B cell (primary cell): ENCODE measurements at regions not wholly inside any gene's neighbourhood (a gene's known extent, or its start where the extent isn't known, plus 50 kb on each side); places are given as distances from the start of the nearest gene placed in this dataset.

Source experiments
- ATAC-seq: fragments of 200-7000 bp; cut with Tn5 transposase; one replicate; pipeline ENCODE4 v1.10.0; 2021; ENCODE audit warnings: low read depth, mild to moderate bottlenecking, moderate number of reproducible peaks, moderate library complexity
- CTCF ChIA-PET: fragments of 350-600 bp; sonication (Branson Sonifier 250); formaldehyde crosslinking; loops from one replicate; lab custom pipeline; 2021; ENCODE audit warnings: antibody characterized with exemption, inconsistent platforms; lab: Charles Lee
- POLR2A ChIA-PET: fragments of 350-600 bp; sonication (Branson Sonifier 250); formaldehyde crosslinking; loops from one replicate; lab custom pipeline; 2021; ENCODE audit warnings: antibody characterized with exemption; lab: Charles Lee
- DNase-seq: peaks from one replicate; pipeline ENCODE4 v3.0.0; 2013
- H2AFZ ChIP-seq: 2 replicates; pipeline ENCODE4 v1.6.1; 2012; ENCODE audit warnings: mild to moderate bottlenecking, low read depth, low read length; ENCODE audit not compliant: insufficient read depth, poor library complexity, severe bottlenecking
- H3K27ac ChIP-seq, 2 donors: 1 replicate in 1 of 2; 2 replicates in 1 of 2; pipeline ENCODE4 v1.5.1; 2012 to 2013; ENCODE audit warnings: low read length in 2 of 2, mild to moderate bottlenecking in 2 of 2, moderate library complexity in 1 of 2
- H3K27me3 ChIP-seq, 4 experiments: fragments of 200-600 bp in 1 of 4; sonication (generic) in 1 of 4; replicated peaks in 1 of 4; 1 replicate in 2 of 4; 2 replicates in 2 of 4; pipeline versions ENCODE4 v1.6.1 to v1.7.0; 2013 to 2016; ENCODE audit warnings: low read length in 3 of 4, mild to moderate bottlenecking in 2 of 4, mixed read lengths in 1 of 4, moderate library complexity in 1 of 4; ENCODE audit not compliant: insufficient read depth in 4 of 4, control insufficient read depth in 3 of 4; ENCODE audit errors: control extremely low read depth in 1 of 4
- H3K36me3 ChIP-seq, 2 experiments: replicated peaks in 1 of 2; 1 replicate in 1 of 2; 2 replicates in 1 of 2; pipeline versions ENCODE4 v1.6.1 to v1.7.1; 2013; ENCODE audit warnings: low read length in 1 of 2; ENCODE audit not compliant: insufficient read depth in 2 of 2, control insufficient read depth in 1 of 2; ENCODE audit errors: control extremely low read depth in 1 of 2, extremely low read depth in 1 of 2
- H3K4me1 ChIP-seq, 2 donors: fragments of 200-600 bp in 1 of 2; sonication (generic) in 1 of 2; 1 replicate in 1 of 2; 2 replicates in 1 of 2; pipeline versions ENCODE4 v1.5.1 to v1.6.1; 2013 to 2017; ENCODE audit warnings: low read length in 2 of 2; ENCODE audit not compliant: control insufficient read depth in 2 of 2, insufficient read depth in 2 of 2
- H3K4me2 ChIP-seq: replicated peaks from 2 replicates; pipeline ENCODE3; 2012; ENCODE audit warnings: mild to moderate bottlenecking, low read depth, low read length; ENCODE audit not compliant: poor library complexity, severe bottlenecking
- H3K4me3 ChIP-seq, 5 experiments: fragments of 200-600 bp in 1 of 5; sonication (generic) in 1 of 5; 1 replicate in 3 of 5; 2 replicates in 2 of 5; pipeline versions ENCODE4 v1.5.1 to v1.7.0; 2011 to 2016; ENCODE audit warnings: low read length in 4 of 5, mild to moderate bottlenecking in 4 of 5, low read depth in 2 of 5, control low read depth in 1 of 5, moderate library complexity in 1 of 5; ENCODE audit not compliant: insufficient read depth in 1 of 5; ENCODE audit errors: control extremely low read depth in 1 of 5, extremely low read depth in 1 of 5
- H3K79me2 ChIP-seq: fragments of 200-600 bp; sonication (generic); one replicate; pipeline ENCODE4 v1.6.0; 2016; ENCODE audit warnings: low read length; ENCODE audit not compliant: control insufficient read depth, insufficient read depth
- H3K9ac ChIP-seq: fragments of 200-600 bp; sonication (generic); 2 replicates; pipeline ENCODE4 v1.6.1; 2017; ENCODE audit warnings: mild to moderate bottlenecking, low read length, moderate library complexity
- H3K9me3 ChIP-seq, 3 donors: one replicate each; pipeline versions ENCODE4 v1.6.1 to v1.7.1; 2013; ENCODE audit warnings: low read length in 2 of 3; ENCODE audit not compliant: control insufficient read depth in 2 of 3, insufficient read depth in 1 of 3; ENCODE audit errors: control extremely low read depth in 1 of 3
- H4K20me1 ChIP-seq: 2 replicates; pipeline ENCODE4 v1.6.0; 2012; ENCODE audit warnings: mild to moderate bottlenecking, low read length; ENCODE audit not compliant: insufficient read depth, control insufficient read depth, poor library complexity, severe bottlenecking
- H3K27ac Mint-ChIP-seq: one replicate; pipeline ENCODE4 v1.8.0; 2021; ENCODE audit warnings: mixed read lengths
- H3K27me3 Mint-ChIP-seq: one replicate; pipeline ENCODE4 v1.8.0; 2021; ENCODE audit warnings: mixed read lengths
- H3K4me1 Mint-ChIP-seq: one replicate; pipeline ENCODE4 v1.8.0; 2021; ENCODE audit warnings: mixed read lengths
- H3K4me3 Mint-ChIP-seq: one replicate; pipeline ENCODE4 v1.8.0; 2021; ENCODE audit warnings: mixed read lengths
- H3K9me3 Mint-ChIP-seq: one replicate; pipeline ENCODE4 v1.8.0; 2022; ENCODE audit warnings: mixed read lengths; ENCODE audit not compliant: insufficient read depth
- EZH2 ChIP-seq: IDR thresholded peaks from 2 replicates; pipeline ENCODE4 v1.6.1; 2012; ENCODE audit warnings: borderline replicate concordance, low read depth, mild to moderate bottlenecking, moderate library complexity, low read length; ENCODE audit not compliant: insufficient read depth, poor library complexity, severe bottlenecking
- WGBS: methylation state at CpG from one replicate; pipeline ENCODE4 v1.1.5; 2013; ENCODE audit warnings: missing lambda C conversion rate; ENCODE audit not compliant: insufficient coverage; 5-methylcytosine and 5-hydroxymethylcytosine counted together
- intact Hi-C: fragments of 100-400 bp; cut with micrococcal nuclease; formaldehyde crosslinking; loops from one replicate; pipeline ENCODE4 v1.10.0; 2022
- TF ChIP-seq, protein P1 (sequence below): fragments of 200-600 bp; IDR thresholded peaks from one replicate; pipeline ENCODE4 v1.8.0; 2022; ENCODE audit warnings: antibody characterized with exemption, mild to moderate bottlenecking

DNA sequence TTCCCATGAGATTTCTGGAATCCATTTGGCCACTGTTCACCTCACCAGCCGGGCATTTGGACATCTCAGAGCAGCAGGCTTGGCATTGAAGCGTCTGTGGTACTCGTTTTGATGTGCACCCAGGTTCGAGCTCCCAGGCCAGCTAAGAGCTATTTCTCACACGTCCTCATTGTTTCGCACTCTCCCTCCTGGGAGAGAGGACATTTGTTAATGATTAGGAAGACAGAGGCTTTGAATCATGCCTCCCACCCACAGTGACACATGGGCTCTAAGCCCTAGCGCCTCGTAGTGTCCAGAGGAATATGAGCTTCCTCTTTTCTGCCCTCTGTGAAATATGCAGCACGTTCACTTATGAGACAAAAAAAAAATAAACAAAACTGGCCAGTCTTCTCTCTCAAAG lies 361.8 kb downstream of the RND3 start:
- Histone ChIP-seq H3K9me3 (peaks cover 0 to 4% (median 0%) of the 10 kb centered on the region in 3 donors), H3K9ac (no peak overlapping the region), H3K27ac (no peak overlapping the region), H3K79me2 (no peaks in the 10 kb centered on the region), H3K4me2 (no peak overlapping the region), H3K36me3 (no peaks in the 10 kb centered on the region), H3K4me1 (no peaks in the 10 kb centered on the region), H3K4me3 (no peak overlapping the region), H4K20me1 (no peaks in the 10 kb centered on the region), H3K27me3 (no peaks in the 10 kb centered on the region), H2AFZ (no peak overlapping the region)
- no peaks in the 10 kb centered on the region for H3K4me1 Mint-ChIP-seq
- DNase-seq (no peak), ATAC-seq (no peak)
- intact Hi-C loops: no loop called here
- ChIA-PET CTCF (no interaction called here), POLR2A (no interaction called here)
- no peaks in the 10 kb centered on the region for H3K27me3 Mint-ChIP-seq
- no peaks in the 10 kb centered on the region for H3K9me3 Mint-ChIP-seq
- no peak overlapping the region for H3K4me3 Mint-ChIP-seq
- WGBS: 54% methylated on average over 7 of the region's 9 CpGs
- TF ChIP-seq, protein P1, sequence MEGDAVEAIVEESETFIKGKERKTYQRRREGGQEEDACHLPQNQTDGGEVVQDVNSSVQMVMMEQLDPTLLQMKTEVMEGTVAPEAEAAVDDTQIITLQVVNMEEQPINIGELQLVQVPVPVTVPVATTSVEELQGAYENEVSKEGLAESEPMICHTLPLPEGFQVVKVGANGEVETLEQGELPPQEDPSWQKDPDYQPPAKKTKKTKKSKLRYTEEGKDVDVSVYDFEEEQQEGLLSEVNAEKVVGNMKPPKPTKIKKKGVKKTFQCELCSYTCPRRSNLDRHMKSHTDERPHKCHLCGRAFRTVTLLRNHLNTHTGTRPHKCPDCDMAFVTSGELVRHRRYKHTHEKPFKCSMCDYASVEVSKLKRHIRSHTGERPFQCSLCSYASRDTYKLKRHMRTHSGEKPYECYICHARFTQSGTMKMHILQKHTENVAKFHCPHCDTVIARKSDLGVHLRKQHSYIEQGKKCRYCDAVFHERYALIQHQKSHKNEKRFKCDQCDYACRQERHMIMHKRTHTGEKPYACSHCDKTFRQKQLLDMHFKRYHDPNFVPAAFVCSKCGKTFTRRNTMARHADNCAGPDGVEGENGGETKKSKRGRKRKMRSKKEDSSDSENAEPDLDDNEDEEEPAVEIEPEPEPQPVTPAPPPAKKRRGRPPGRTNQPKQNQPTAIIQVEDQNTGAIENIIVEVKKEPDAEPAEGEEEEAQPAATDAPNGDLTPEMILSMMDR: no peak
- no peak for TF ChIP-seq EZH2
- H3K27ac Mint-ChIP-seq: no peak overlapping the region

DNA sequence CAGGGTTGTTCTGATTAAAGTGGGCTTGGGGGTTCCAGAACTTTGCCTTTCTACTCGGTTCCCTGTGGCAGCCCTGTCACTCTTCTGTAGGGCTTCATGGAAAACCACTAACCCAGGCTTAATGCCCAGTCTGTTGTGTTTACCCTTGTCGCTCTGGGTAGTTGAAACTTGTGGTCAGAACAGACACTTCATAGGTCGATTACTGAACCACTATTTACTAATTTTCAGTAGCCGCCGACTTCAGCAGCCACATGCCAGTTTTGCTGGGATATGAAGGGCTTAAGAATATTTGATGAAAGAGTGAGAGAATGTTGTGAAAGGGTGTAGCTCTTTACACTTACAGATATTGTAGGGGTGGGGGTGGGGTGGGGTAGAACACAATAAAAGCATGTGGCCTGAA lies 362.3 kb downstream of the RND3 start:
- DNase-seq (no peak), ATAC-seq (no peak)
- H3K79me2 ChIP-seq: no peaks in the 10 kb centered on the region
- Mint-ChIP-seq H3K4me3 (no peak overlapping the region), H3K4me1 (no peaks in the 10 kb centered on the region), H3K27ac (no peak overlapping the region), H3K9me3 (no peaks in the 10 kb centered on the region), H3K27me3 (no peaks in the 10 kb centered on the region)
- no peak overlapping the region for H3K9ac ChIP-seq
- CTCF ChIA-PET: no interaction called here
- H3K36me3 ChIP-seq: no peaks in the 10 kb centered on the region
- TF ChIP-seq, protein P1: no peak
- TF ChIP-seq EZH2: no peak
- intact Hi-C loops: no loop called here
- H3K4me2 ChIP-seq: no peak overlapping the region
- H3K4me1 ChIP-seq: no peaks in the 10 kb centered on the region
- no peaks in the 10 kb centered on the region for H3K27me3 ChIP-seq
- H3K9me3 ChIP-seq: peaks cover 0 to 4% (median 0%) of the 10 kb centered on the region in 3 donors
- WGBS: no CpG with 5 or more reads among the region's 5 CpGs
- H4K20me1 ChIP-seq: no peaks in the 10 kb centered on the region
- no peak overlapping the region for H2AFZ ChIP-seq
- POLR2A ChIA-PET: no interaction called here
- H3K27ac ChIP-seq: no peak overlapping the region
- H3K4me3 ChIP-seq: no peak overlapping the region
